ENCODE measurements at regions not wholly inside any gene's neighbourhood (a gene's known extent, or its start where the extent isn't known, plus 50 kb on each side); places are given as distances from the start of the nearest gene placed in this dataset.

DNA sequence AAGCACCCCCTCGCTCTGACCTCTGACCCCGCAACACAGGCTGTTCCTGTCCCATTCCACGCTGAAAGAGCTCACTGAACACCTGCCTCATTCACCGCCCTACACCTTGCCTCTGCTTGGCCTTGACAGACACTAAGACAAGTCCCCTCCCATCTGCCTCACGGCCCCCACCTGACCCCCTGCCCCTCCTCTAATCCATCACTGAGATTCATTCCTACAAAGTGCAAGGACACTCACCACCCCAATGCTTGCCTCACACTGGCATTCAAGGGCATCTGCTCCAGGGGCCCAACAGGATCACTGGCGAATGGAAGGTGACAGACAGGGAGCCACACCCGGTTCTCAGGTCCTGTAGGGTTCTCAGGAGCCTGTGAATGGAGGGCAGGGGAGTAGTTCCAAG lies 68.1 kb upstream of the NANOS1 start:
- no peak for TF ChIP-seq CTCF (IDR thresholded peaks at IDR 0.05)
- TF ChIP-seq EZH2phosphoT487 (IDR thresholded peaks at IDR 0.05): no peak
